Right lobe of liver (tissue), 6 donors: ENCODE measurements at regions not wholly inside any gene's neighbourhood (a gene's known extent, or its start where the extent isn't known, plus 50 kb on each side); places are given as distances from the start of the nearest gene placed in this dataset.

ENCODE experiments used
- ATAC-seq, 4 donors: fragments of 200-7000 bp; cut with Tn5 transposase; one replicate each; pipeline ENCODE4 v1.9.1; 2020; ENCODE audit warnings: mild to moderate bottlenecking in 4 of 4, moderate library complexity in 4 of 4
- DNase-seq, 3 donors: peaks; one replicate each; pipeline ENCODE4 v3.0.0-alpha.2; 2020
- H3K27ac ChIP-seq, 3 donors: fragments of 200-600 bp; one replicate each; pipeline ENCODE4 v1.8.0; 2022
- H3K27me3 ChIP-seq, 2 donors: fragments of 200-600 bp; one replicate each; pipeline ENCODE4 v1.8.0; 2022
- H3K36me3 ChIP-seq, 4 donors: fragments of 200-600 bp; sonication (generic) in 1 of 4; one replicate each; pipeline versions ENCODE4 v1.5.1 to v1.8.0; 2017 to 2022; ENCODE audit warnings: control low read depth in 1 of 4
- H3K4me1 ChIP-seq, 4 donors: fragments of 200-600 bp; sonication (generic) in 1 of 4; one replicate each; pipeline versions ENCODE4 v1.5.1 to v1.8.0; 2017 to 2022; ENCODE audit warnings: control low read depth in 1 of 4
- H3K4me3 ChIP-seq, 3 donors: fragments of 200-600 bp; one replicate each; pipeline ENCODE4 v1.8.0; 2022
- H3K9me3 ChIP-seq, 4 donors: fragments of 200-600 bp; sonication (generic) in 1 of 4; one replicate each; pipeline versions ENCODE4 v1.5.1 to v1.8.0; 2017 to 2022; ENCODE audit warnings: control low read depth in 1 of 4
- CTCF ChIP-seq, 4 donors: fragments of 200-600 bp in 3 of 4; fragments of 450-650 bp in 1 of 4; IDR thresholded peaks; one replicate each; pipeline versions ENCODE4 v1.5.1 to v1.8.0; 2016 to 2022; ENCODE audit warnings: antibody characterized with exemption in 4 of 4, mild to moderate bottlenecking in 2 of 4
- POLR2A ChIP-seq: fragments of 450-650 bp; IDR thresholded peaks from one replicate; pipeline ENCODE4 v1.6.1; 2017; ENCODE audit warnings: antibody characterized with exemption, mild to moderate bottlenecking
- WGBS: methylation state at CpG from one replicate; pipeline ENCODE4 v1.1.6; 2018; ENCODE audit warnings: low coverage, low lambda C conversion rate; ENCODE audit not compliant: insufficient coverage; ENCODE audit errors: missing lambda C conversion rate; 5-methylcytosine and 5-hydroxymethylcytosine counted together
- intact Hi-C, 2 donors: fragments of 100-400 bp; cut with DNase I; formaldehyde crosslinking; loops; one replicate each; pipeline versions ENCODE4 v1.11.2 to v1.14.1; 2022
- donor health status: DM: no; HTN: yes; CAD: no.
- donor health status: DM: no; HTN: no; CAD: no.
- donor health status: DM: no; HTN: no; CAD: no.
- donor health status: DM: no; HTN: yes; CAD: no.
- donor health status: DM: no; HTN: yes; CAD: no.

- Histone ChIP-seq H3K27ac (no peak overlapping the region), H3K9me3 (no peaks in the 10 kb centered on the region), H3K4me3 (no peak overlapping the region), H3K27me3 (no peaks in the 10 kb centered on the region), H3K36me3 (no peaks in the 10 kb centered on the region), H3K4me1 (no peaks in the 10 kb centered on the region)
- no peak for ATAC-seq
- TF ChIP-seq POLR2A (no peak), CTCF (IDR thresholded peaks at IDR 0.05) (no peak)
- intact Hi-C loops, result no loop called here
- DNase-seq, result no peak
- WGBS, result 56% methylated on average over 1 of the region's 1 CpG
Measured at GRCh38 chr13:53159431-53159830, 130.8 kb downstream of the OLFM4 start.

DNA sequence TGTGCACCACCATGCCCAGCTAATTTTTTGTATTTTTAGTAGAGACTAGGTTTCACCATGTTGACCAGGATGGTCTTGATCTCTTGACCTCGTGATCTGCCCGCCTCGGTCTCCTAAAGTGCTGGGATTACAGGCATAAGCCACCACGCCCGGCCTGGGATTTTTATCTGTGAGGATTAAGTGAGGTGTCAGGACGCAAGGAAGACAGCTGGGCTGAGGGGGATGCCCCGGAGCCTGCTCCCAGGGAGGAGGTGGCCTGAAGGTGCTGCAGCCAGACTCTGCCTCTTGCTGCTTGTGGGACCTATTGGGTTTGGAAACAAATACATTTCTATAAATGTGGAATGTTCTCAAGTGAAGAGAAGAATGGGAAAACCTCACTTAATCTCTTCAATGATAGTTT is 131.6 kb downstream of the OLFM4 start:
- ATAC-seq, result no peak
- DNase-seq, result no peak
- Histone ChIP-seq H3K4me3 (no peak overlapping the region), H3K4me1 (no peaks in the 10 kb centered on the region), H3K27me3 (no peaks in the 10 kb centered on the region), H3K27ac (no peak overlapping the region), H3K36me3 (no peaks in the 10 kb centered on the region), H3K9me3 (no peaks in the 10 kb centered on the region)
- intact Hi-C loops, result no loop called here
- no peak for TF ChIP-seq POLR2A
- no peak for TF ChIP-seq CTCF (IDR thresholded peaks at IDR 0.05)
- 64% methylated on average over 4 of the region's 7 CpGs for WGBS

- 0% methylated on average over 1 of the region's 1 CpG for WGBS
- no peak overlapping the region for H3K4me3 ChIP-seq
- H3K9me3 ChIP-seq, result no peaks in the 10 kb centered on the region
- TF ChIP-seq POLR2A (no peak), CTCF (IDR thresholded peaks at IDR 0.05) (no peak)
- H3K27me3 ChIP-seq, result no peaks in the 10 kb centered on the region
- H3K27ac ChIP-seq, result no peak overlapping the region
- DNase-seq (no peak), ATAC-seq (no peak)
- no peaks in the 10 kb centered on the region for H3K36me3 ChIP-seq
- no peaks in the 10 kb centered on the region for H3K4me1 ChIP-seq
- intact Hi-C loops, result no loop called here
Measured at GRCh38 chr13:53161251-53161650, 132.6 kb downstream of the OLFM4 start.

DNA sequence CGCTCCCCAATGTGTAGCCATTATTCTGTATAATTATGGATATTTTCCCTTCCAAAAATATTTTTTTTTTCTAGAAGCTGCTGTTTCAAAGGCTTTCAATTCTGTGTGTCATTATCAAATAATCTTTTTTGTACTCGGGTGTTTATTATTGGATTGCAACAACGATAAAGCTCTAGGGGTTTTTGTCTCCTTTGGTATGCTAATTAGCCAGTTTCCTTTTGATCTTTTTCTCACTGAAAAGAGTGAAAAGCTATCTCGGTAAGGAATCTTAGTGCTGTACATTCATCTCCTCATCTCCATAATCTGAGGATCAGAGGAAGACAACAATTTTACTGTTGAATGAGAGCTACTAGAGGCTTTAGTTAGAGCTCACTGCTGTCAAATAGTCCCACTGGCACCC is 136.6 kb downstream of the OLFM4 start:
- H3K4me3 ChIP-seq, result no peak overlapping the region
- ATAC-seq, result no peak

More for the DNA sequence above, 136.6 kb downstream of the OLFM4 start:
- intact Hi-C loops, result no loop called here
- no peaks in the 10 kb centered on the region for H3K9me3 ChIP-seq
- no peaks in the 10 kb centered on the region for H3K27me3 ChIP-seq
- no peaks in the 10 kb centered on the region for H3K36me3 ChIP-seq
- H3K4me1 ChIP-seq, result no peaks in the 10 kb centered on the region
- TF ChIP-seq POLR2A, result no peak
- no peak for TF ChIP-seq CTCF (IDR thresholded peaks at IDR 0.05)
- WGBS, result 22% methylated on average over 4 of the region's 4 CpGs
- no peak overlapping the region for H3K27ac ChIP-seq
- DNase-seq, result no peak
